B cell (primary cell): ENCODE measurements at regions not wholly inside any gene's neighbourhood (a gene's known extent, or its start where the extent isn't known, plus 50 kb on each side); places are given as distances from the start of the nearest gene placed in this dataset.

Source experiments
- ATAC-seq: fragments of 200-7000 bp; cut with Tn5 transposase; one replicate; pipeline ENCODE4 v1.10.0; 2021; ENCODE audit warnings: low read depth, mild to moderate bottlenecking, moderate number of reproducible peaks, moderate library complexity
- CTCF ChIA-PET: fragments of 350-600 bp; sonication (Branson Sonifier 250); formaldehyde crosslinking; loops from one replicate; lab custom pipeline; 2021; ENCODE audit warnings: antibody characterized with exemption, inconsistent platforms; lab: Charles Lee
- POLR2A ChIA-PET: fragments of 350-600 bp; sonication (Branson Sonifier 250); formaldehyde crosslinking; loops from one replicate; lab custom pipeline; 2021; ENCODE audit warnings: antibody characterized with exemption; lab: Charles Lee
- DNase-seq: peaks from one replicate; pipeline ENCODE4 v3.0.0; 2013
- H2AFZ ChIP-seq: 2 replicates; pipeline ENCODE4 v1.6.1; 2012; ENCODE audit warnings: mild to moderate bottlenecking, low read depth, low read length; ENCODE audit not compliant: insufficient read depth, poor library complexity, severe bottlenecking
- H3K27ac ChIP-seq, 2 donors: 1 replicate in 1 of 2; 2 replicates in 1 of 2; pipeline ENCODE4 v1.5.1; 2012 to 2013; ENCODE audit warnings: low read length in 2 of 2, mild to moderate bottlenecking in 2 of 2, moderate library complexity in 1 of 2
- H3K27me3 ChIP-seq, 4 experiments: fragments of 200-600 bp in 1 of 4; sonication (generic) in 1 of 4; replicated peaks in 1 of 4; 1 replicate in 2 of 4; 2 replicates in 2 of 4; pipeline versions ENCODE4 v1.6.1 to v1.7.0; 2013 to 2016; ENCODE audit warnings: low read length in 3 of 4, mild to moderate bottlenecking in 2 of 4, mixed read lengths in 1 of 4, moderate library complexity in 1 of 4; ENCODE audit not compliant: insufficient read depth in 4 of 4, control insufficient read depth in 3 of 4; ENCODE audit errors: control extremely low read depth in 1 of 4
- H3K36me3 ChIP-seq, 2 experiments: replicated peaks in 1 of 2; 1 replicate in 1 of 2; 2 replicates in 1 of 2; pipeline versions ENCODE4 v1.6.1 to v1.7.1; 2013; ENCODE audit warnings: low read length in 1 of 2; ENCODE audit not compliant: insufficient read depth in 2 of 2, control insufficient read depth in 1 of 2; ENCODE audit errors: control extremely low read depth in 1 of 2, extremely low read depth in 1 of 2
- H3K4me1 ChIP-seq, 2 donors: fragments of 200-600 bp in 1 of 2; sonication (generic) in 1 of 2; 1 replicate in 1 of 2; 2 replicates in 1 of 2; pipeline versions ENCODE4 v1.5.1 to v1.6.1; 2013 to 2017; ENCODE audit warnings: low read length in 2 of 2; ENCODE audit not compliant: control insufficient read depth in 2 of 2, insufficient read depth in 2 of 2
- H3K4me2 ChIP-seq: replicated peaks from 2 replicates; pipeline ENCODE3; 2012; ENCODE audit warnings: mild to moderate bottlenecking, low read depth, low read length; ENCODE audit not compliant: poor library complexity, severe bottlenecking
- H3K4me3 ChIP-seq, 5 experiments: fragments of 200-600 bp in 1 of 5; sonication (generic) in 1 of 5; 1 replicate in 3 of 5; 2 replicates in 2 of 5; pipeline versions ENCODE4 v1.5.1 to v1.7.0; 2011 to 2016; ENCODE audit warnings: low read length in 4 of 5, mild to moderate bottlenecking in 4 of 5, low read depth in 2 of 5, control low read depth in 1 of 5, moderate library complexity in 1 of 5; ENCODE audit not compliant: insufficient read depth in 1 of 5; ENCODE audit errors: control extremely low read depth in 1 of 5, extremely low read depth in 1 of 5
- H3K79me2 ChIP-seq: fragments of 200-600 bp; sonication (generic); one replicate; pipeline ENCODE4 v1.6.0; 2016; ENCODE audit warnings: low read length; ENCODE audit not compliant: control insufficient read depth, insufficient read depth
- H3K9ac ChIP-seq: fragments of 200-600 bp; sonication (generic); 2 replicates; pipeline ENCODE4 v1.6.1; 2017; ENCODE audit warnings: mild to moderate bottlenecking, low read length, moderate library complexity
- H3K9me3 ChIP-seq, 3 donors: one replicate each; pipeline versions ENCODE4 v1.6.1 to v1.7.1; 2013; ENCODE audit warnings: low read length in 2 of 3; ENCODE audit not compliant: control insufficient read depth in 2 of 3, insufficient read depth in 1 of 3; ENCODE audit errors: control extremely low read depth in 1 of 3
- H4K20me1 ChIP-seq: 2 replicates; pipeline ENCODE4 v1.6.0; 2012; ENCODE audit warnings: mild to moderate bottlenecking, low read length; ENCODE audit not compliant: insufficient read depth, control insufficient read depth, poor library complexity, severe bottlenecking
- H3K27ac Mint-ChIP-seq: one replicate; pipeline ENCODE4 v1.8.0; 2021; ENCODE audit warnings: mixed read lengths
- H3K27me3 Mint-ChIP-seq: one replicate; pipeline ENCODE4 v1.8.0; 2021; ENCODE audit warnings: mixed read lengths
- H3K4me1 Mint-ChIP-seq: one replicate; pipeline ENCODE4 v1.8.0; 2021; ENCODE audit warnings: mixed read lengths
- H3K4me3 Mint-ChIP-seq: one replicate; pipeline ENCODE4 v1.8.0; 2021; ENCODE audit warnings: mixed read lengths
- H3K9me3 Mint-ChIP-seq: one replicate; pipeline ENCODE4 v1.8.0; 2022; ENCODE audit warnings: mixed read lengths; ENCODE audit not compliant: insufficient read depth
- EZH2 ChIP-seq: IDR thresholded peaks from 2 replicates; pipeline ENCODE4 v1.6.1; 2012; ENCODE audit warnings: borderline replicate concordance, low read depth, mild to moderate bottlenecking, moderate library complexity, low read length; ENCODE audit not compliant: insufficient read depth, poor library complexity, severe bottlenecking
- WGBS: methylation state at CpG from one replicate; pipeline ENCODE4 v1.1.5; 2013; ENCODE audit warnings: missing lambda C conversion rate; ENCODE audit not compliant: insufficient coverage; 5-methylcytosine and 5-hydroxymethylcytosine counted together
- intact Hi-C: fragments of 100-400 bp; cut with micrococcal nuclease; formaldehyde crosslinking; loops from one replicate; pipeline ENCODE4 v1.10.0; 2022
- TF ChIP-seq, protein P1 (sequence below): fragments of 200-600 bp; IDR thresholded peaks from one replicate; pipeline ENCODE4 v1.8.0; 2022; ENCODE audit warnings: antibody characterized with exemption, mild to moderate bottlenecking

DNA sequence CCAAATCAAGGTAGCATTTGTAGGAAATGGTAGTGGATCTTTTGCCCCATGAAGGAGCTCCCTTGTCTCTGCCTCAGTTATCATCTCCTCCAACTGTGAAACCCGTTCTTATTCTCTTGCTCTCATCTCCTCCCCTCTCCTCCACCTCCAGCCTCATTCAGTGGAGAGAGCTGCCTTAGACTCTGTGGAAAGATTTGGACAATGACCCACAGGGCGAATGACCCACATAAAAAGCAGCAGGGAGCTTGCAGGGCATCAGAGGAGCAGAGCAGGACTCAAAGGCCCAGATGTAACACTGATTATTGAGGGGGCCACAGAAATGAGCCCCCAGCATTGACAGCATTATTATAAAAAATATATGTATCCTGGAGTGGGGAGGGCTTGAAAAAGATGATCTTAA, 641.1 kb upstream of the CFAP20DC start:
- Histone ChIP-seq H3K4me1 (peaks cover 4 to 6% of the 10 kb centered on the region in 2 donors), H4K20me1 (no peaks in the 10 kb centered on the region), H3K4me3 (no peak overlapping the region), H2AFZ (peak overlapping the region; percentile 5), H3K4me2 (no peak overlapping the region), H3K36me3 (no peaks in the 10 kb centered on the region), H3K27me3 (no peaks in the 10 kb centered on the region), H3K27ac (no peak overlapping the region), H3K9ac (no peak overlapping the region), H3K79me2 (no peaks in the 10 kb centered on the region), H3K9me3 (no peaks in the 10 kb centered on the region)
- peaks cover 10% of the 10 kb centered on the region for H3K4me1 Mint-ChIP-seq
- no peak overlapping the region for H3K27ac Mint-ChIP-seq
- H3K4me3 Mint-ChIP-seq = no peak overlapping the region
- POLR2A ChIA-PET = no interaction called here
- intact Hi-C loops = no loop called here
- ATAC-seq = no peak
- TF ChIP-seq, protein P1, sequence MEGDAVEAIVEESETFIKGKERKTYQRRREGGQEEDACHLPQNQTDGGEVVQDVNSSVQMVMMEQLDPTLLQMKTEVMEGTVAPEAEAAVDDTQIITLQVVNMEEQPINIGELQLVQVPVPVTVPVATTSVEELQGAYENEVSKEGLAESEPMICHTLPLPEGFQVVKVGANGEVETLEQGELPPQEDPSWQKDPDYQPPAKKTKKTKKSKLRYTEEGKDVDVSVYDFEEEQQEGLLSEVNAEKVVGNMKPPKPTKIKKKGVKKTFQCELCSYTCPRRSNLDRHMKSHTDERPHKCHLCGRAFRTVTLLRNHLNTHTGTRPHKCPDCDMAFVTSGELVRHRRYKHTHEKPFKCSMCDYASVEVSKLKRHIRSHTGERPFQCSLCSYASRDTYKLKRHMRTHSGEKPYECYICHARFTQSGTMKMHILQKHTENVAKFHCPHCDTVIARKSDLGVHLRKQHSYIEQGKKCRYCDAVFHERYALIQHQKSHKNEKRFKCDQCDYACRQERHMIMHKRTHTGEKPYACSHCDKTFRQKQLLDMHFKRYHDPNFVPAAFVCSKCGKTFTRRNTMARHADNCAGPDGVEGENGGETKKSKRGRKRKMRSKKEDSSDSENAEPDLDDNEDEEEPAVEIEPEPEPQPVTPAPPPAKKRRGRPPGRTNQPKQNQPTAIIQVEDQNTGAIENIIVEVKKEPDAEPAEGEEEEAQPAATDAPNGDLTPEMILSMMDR = no peak
- TF ChIP-seq EZH2 = no peak
- WGBS = 83% methylated on average over 1 of the region's 2 CpGs
- no peak for DNase-seq
- no peaks in the 10 kb centered on the region for H3K9me3 Mint-ChIP-seq
- H3K27me3 Mint-ChIP-seq = peaks cover 4% of the 10 kb centered on the region
- CTCF ChIA-PET = no interaction called here

DNA sequence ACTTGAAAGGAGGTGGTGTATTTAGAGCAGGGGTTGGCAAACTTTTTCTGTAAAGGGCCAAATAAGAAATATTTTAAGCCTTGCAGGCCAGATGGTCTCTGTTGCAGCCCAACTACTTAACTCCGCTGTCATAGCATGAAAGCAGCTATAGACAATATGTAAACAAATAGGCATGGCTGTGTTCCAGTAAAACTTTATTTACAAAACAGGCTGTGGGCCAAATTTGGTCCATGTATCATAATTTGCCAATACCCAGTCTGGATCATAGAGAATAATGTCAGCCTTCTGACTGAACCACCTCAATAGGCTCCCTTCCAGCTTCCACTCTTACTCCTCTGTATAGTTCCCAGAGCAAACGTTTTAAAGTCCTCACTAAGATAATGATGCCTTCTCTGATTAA, 638.8 kb upstream of the CFAP20DC start:
- Histone ChIP-seq H3K4me3 (no peak overlapping the region), H2AFZ (no peak overlapping the region), H3K9ac (no peak overlapping the region), H4K20me1 (no peaks in the 10 kb centered on the region), H3K79me2 (no peaks in the 10 kb centered on the region), H3K36me3 (no peaks in the 10 kb centered on the region), H3K27me3 (no peaks in the 10 kb centered on the region), H3K9me3 (no peaks in the 10 kb centered on the region), H3K27ac (no peak overlapping the region), H3K4me1 (peaks cover 4 to 6% of the 10 kb centered on the region in 2 donors), H3K4me2 (no peak overlapping the region)
- ChIA-PET CTCF (no interaction called here), POLR2A (no interaction called here)
- intact Hi-C loops = no loop called here
- WGBS = no CpG with 5 or more reads among the region's 2 CpGs
- Mint-ChIP-seq H3K27me3 (peaks cover 4% of the 10 kb centered on the region), H3K9me3 (no peaks in the 10 kb centered on the region), H3K27ac (no peak overlapping the region), H3K4me1 (peaks cover 10% of the 10 kb centered on the region), H3K4me3 (no peak overlapping the region)
- no peak for ATAC-seq
- DNase-seq = no peak
- TF ChIP-seq, protein P1 = no peak
- TF ChIP-seq EZH2 = no peak
